ENCODE measurements at regions not wholly inside any gene's neighbourhood (a gene's known extent, or its start where the extent isn't known, plus 50 kb on each side); places are given as distances from the start of the nearest gene placed in this dataset.
"Not testable (repeated sequence)": the region's sequence is repeated elsewhere in the genome, so short reads cannot be mapped to it uniquely, and the experiment has no call there.

GRCh38 chr16:87044032-87044382 lies 273.2 kb downstream of the C16orf95 start:
- ATAC-seq: no peak
- Mint-ChIP-seq H3K27ac (peak overlapping the region in 1 of 2 donors; percentile 10), H3K9me3 (no peaks in the 10 kb centered on the region), H3K36me3 (no peaks in the 10 kb centered on the region)
- no peak for DNase-seq (ENCODE audit: low spot score in 2 of 2)

GRCh38 chr16:87044829-87045228 lies 272.4 kb downstream of the C16orf95 start:
- no peak for DNase-seq (ENCODE audit: low spot score in 2 of 2)
- no peaks in the 10 kb centered on the region for H3K36me3 Mint-ChIP-seq
- H3K9me3 Mint-ChIP-seq: peaks cover 0 to 4% of the 10 kb centered on the region in 2 donors
- H3K27ac Mint-ChIP-seq: no peak overlapping the region
- no peak for ATAC-seq

DNA sequence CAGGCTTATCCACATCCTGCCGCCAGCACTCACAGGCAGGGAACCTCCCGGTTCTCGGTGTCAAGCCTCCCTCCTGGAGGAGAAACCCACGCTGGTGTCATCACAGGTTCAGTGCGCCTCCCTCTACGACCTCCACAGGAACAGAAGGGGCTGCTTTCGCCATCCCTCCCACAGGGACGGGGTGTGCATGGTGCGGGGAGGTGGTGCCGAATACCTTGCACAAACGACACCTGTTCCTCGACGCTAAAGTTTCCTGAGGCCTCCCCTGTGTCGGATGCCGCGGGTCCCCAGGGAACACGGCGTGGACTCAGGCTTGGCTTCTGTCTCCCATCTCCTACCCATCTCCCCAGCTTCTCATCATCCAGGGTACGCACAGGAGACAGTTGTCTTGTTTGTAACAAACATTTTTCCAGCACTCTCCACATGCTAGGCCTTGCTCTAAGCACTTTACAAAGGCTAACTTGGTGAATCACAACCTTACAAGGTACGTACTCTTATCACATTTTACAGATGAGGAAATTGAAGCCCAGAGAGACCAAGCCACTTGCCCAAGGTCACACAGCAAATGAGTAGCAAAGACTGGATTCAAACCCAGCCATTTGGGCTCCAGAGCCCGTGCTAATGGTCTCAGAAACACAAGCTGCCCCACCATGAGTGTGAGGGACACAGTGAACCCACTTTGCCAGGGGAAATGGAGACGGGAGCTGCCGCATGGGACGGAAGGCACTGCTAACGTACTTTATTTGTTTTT lies 271.6 kb downstream of the C16orf95 start:
- DNase-seq (ENCODE audit: low spot score in 2 of 2) (no peak), ATAC-seq (no peak)
- H3K36me3 Mint-ChIP-seq: no peaks in the 10 kb centered on the region
- no peak overlapping the region for H3K27ac Mint-ChIP-seq
- H3K9me3 Mint-ChIP-seq: peaks cover 0 to 4% of the 10 kb centered on the region in 2 donors

GRCh38 chr16:87046235-87046634 lies 271.0 kb downstream of the C16orf95 start:
- no peak for ATAC-seq
- H3K27ac Mint-ChIP-seq: no peak overlapping the region
- H3K9me3 Mint-ChIP-seq: peaks cover 0 to 4% of the 10 kb centered on the region in 2 donors
- no peak for DNase-seq (ENCODE audit: low spot score in 2 of 2)
- H3K36me3 Mint-ChIP-seq: no peaks in the 10 kb centered on the region

- no peak overlapping the region for H3K27ac Mint-ChIP-seq
- DNase-seq (ENCODE audit: low spot score in 2 of 2) (no peak), ATAC-seq (no peak)
- H3K36me3 Mint-ChIP-seq: no peaks in the 10 kb centered on the region
- peaks cover 0 to 4% of the 10 kb centered on the region in 2 donors for H3K9me3 Mint-ChIP-seq
Observed at GRCh38 chr16:87047221-87048037, 269.8 kb downstream of the C16orf95 start.

GRCh38 chr16:87048038-87048729 lies 269.0 kb downstream of the C16orf95 start:
- no peaks in the 10 kb centered on the region for H3K36me3 Mint-ChIP-seq
- no peak overlapping the region for H3K27ac Mint-ChIP-seq
- DNase-seq (ENCODE audit: low spot score in 2 of 2): no peak
- no peak for ATAC-seq
- peaks cover 0 to 4% of the 10 kb centered on the region in 2 donors for H3K9me3 Mint-ChIP-seq

DNA sequence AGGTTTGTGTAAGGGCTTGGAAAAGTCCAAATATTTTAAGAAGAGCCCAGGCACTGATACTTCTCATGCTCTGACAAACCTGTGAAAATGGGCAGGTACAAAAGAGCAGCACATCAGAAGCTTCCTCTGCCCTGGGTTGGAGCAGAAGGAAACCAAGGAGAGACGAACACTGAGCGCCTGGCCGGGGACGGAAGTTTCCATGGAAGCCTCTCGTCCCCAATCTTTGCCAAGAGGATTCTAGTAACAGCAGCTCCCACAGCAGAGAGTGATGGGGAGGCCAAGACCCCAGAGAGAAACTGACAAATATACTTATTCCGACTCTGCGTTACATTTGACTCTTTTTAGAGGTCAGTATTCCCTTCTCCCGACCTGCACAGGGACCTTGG lies 268.5 kb downstream of the C16orf95 start:
- peaks cover 0 to 4% of the 10 kb centered on the region in 2 donors for H3K9me3 Mint-ChIP-seq
- ATAC-seq (no peak), DNase-seq (ENCODE audit: low spot score in 2 of 2) (no peak)
- no peak overlapping the region for H3K27ac Mint-ChIP-seq
- no peaks in the 10 kb centered on the region for H3K36me3 Mint-ChIP-seq

- not testable (repeated sequence) for H3K36me3 Mint-ChIP-seq; H3K27ac Mint-ChIP-seq; ATAC-seq; H3K9me3 Mint-ChIP-seq; DNase-seq (ENCODE audit: low spot score in 2 of 2)
Observed at GRCh38 chr16:87049216-87049615, 268.0 kb downstream of the C16orf95 start.

DNA sequence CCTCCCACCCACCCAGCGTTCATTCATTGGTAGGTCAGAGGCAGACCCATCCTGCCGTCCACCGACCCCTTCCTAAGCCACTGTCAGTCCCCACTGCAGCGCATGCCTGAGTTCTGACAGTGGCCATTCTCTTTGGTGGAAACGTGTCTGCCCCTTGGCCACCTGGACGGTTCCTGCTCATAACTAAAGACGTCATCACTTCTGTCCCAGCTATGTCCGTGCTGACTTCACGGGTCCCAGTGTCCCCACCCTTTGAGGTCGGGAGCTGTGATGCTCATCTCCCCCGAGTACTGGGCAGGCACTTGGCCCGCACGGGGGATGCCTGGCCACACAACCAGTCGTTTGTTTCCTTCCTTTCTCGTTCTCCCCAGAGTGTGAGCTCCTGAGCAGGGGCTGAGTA lies 267.1 kb downstream of the C16orf95 start:
- H3K9me3 Mint-ChIP-seq: peaks cover 3 to 4% of the 10 kb centered on the region in 2 donors
- peaks cover 0 to 4% of the 10 kb centered on the region in 2 donors for H3K36me3 Mint-ChIP-seq
- H3K27ac Mint-ChIP-seq: no peak overlapping the region
- ATAC-seq: no peak
- DNase-seq (ENCODE audit: low spot score in 2 of 2): no peak

DNA sequence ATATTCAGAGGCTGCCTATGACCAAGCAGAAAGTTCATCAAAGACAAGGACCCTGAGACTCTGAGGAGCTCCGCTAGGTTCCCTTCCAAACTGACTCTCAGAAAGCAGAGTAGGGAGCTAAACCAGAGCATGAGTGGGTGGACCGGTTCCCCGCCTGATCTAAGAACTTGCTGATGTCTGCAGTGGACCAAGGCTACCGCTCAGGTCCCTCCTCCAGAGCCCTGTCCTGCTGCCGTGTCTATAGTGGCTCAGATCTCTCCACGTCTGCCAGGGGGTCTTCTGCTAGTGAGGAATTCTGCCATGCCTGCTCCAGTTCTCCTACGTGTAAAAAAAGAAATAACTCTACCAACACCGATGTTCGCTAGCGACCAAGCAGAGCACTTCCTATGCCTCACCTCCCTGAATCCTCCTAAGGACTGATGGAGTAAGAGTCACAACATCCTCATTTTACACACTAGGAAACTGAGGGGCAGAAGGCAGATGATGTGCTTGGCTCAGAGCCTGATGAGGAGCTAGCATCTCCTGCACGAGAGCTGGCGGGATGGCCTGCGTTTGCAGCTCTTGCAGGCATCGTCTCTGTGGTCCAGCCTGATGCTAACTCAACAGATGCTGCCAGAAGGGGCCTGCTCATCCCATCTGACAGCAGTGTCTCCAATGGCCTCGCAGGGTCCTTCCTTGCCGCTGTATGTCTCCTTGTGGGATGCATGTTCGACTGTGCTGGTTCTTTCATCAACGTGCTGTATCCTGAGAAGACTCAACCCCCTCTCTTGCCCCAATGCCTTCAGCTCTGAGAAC lies 265.5 kb downstream of the C16orf95 start:
- DNase-seq (ENCODE audit: low spot score in 2 of 2): no peak
- peaks cover 3 to 4% of the 10 kb centered on the region in 2 donors for H3K9me3 Mint-ChIP-seq
- H3K36me3 Mint-ChIP-seq: peaks cover 0 to 4% of the 10 kb centered on the region in 2 donors

DNA sequence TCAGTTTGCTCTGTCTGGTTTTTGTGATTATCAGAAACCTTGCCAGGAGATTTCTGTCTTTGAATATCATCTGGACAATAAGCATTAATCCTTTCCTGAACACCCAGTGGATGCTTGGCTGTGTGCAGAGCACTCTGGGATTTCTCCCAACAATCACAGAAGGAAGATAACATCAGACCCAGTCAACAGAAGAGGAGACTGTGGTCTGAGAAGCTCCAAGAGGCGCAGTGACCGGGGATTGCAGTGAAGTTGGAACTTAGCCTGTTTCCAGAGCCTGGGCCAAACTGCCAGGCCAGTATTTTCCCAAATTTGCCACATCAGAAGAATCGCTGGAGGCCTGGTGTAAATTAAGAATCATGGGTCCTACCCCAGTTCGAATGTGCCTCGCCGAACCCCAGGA lies 264.7 kb downstream of the C16orf95 start:
- peaks cover 3 to 4% of the 10 kb centered on the region in 2 donors for H3K9me3 Mint-ChIP-seq
- peaks cover 0 to 4% of the 10 kb centered on the region in 2 donors for H3K36me3 Mint-ChIP-seq
- ATAC-seq: no peak
- no peak for DNase-seq (ENCODE audit: low spot score in 2 of 2)
- no peak overlapping the region for H3K27ac Mint-ChIP-seq

More for the DNA sequence above, 265.5 kb downstream of the C16orf95 start:
- H3K27ac Mint-ChIP-seq: no peak overlapping the region
- ATAC-seq: no peak

- peaks cover 0 to 4% of the 10 kb centered on the region in 2 donors for H3K36me3 Mint-ChIP-seq
- peaks cover 3 to 4% of the 10 kb centered on the region in 2 donors for H3K9me3 Mint-ChIP-seq
- H3K27ac Mint-ChIP-seq: no peak overlapping the region
- ATAC-seq: no peak
- no peak for DNase-seq (ENCODE audit: low spot score in 2 of 2)
Observed at GRCh38 chr16:87053016-87053982, 263.9 kb downstream of the C16orf95 start.

- no peak for DNase-seq (ENCODE audit: low spot score in 2 of 2)
- H3K9me3 Mint-ChIP-seq: peaks cover 3 to 4% of the 10 kb centered on the region in 2 donors
- peaks cover 0 to 4% of the 10 kb centered on the region in 2 donors for H3K36me3 Mint-ChIP-seq
- no peak for ATAC-seq
- no peak overlapping the region for H3K27ac Mint-ChIP-seq
Observed at GRCh38 chr16:87054154-87054553, 263.0 kb downstream of the C16orf95 start.

- Mint-ChIP-seq H3K27ac (no peak overlapping the region), H3K9me3 (peaks cover 0 to 3% of the 10 kb centered on the region in 2 donors)
Observed at GRCh38 chr16:87054856-87055255, 262.3 kb downstream of the C16orf95 start.

DNA sequence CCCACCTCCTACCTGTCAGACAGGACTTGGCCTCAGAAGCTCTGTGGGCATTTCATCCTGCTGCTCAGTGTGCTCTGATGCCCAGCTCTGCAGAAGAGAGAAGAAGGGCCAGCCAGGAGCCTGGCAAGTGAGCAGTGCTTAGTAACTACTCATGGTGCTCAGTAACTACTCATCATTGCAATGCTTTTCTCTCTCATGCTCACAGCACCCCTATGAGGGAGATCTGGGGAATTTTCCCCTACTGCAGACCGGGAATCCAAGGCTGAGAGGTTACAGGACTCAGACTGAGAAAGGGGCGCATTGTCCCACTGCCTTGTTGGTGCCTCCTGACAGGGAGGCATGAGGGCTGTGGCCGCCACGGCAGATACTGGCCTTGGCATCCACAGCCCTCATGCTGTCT lies 261.1 kb downstream of the C16orf95 start:
- ATAC-seq (no peak), DNase-seq (ENCODE audit: low spot score in 2 of 2) (no peak)
- Mint-ChIP-seq H3K9me3 (peaks cover 0 to 3% of the 10 kb centered on the region in 2 donors), H3K27ac (no peak overlapping the region), H3K36me3 (peaks cover 0 to 4% of the 10 kb centered on the region in 2 donors)

More at GRCh38 chr16:87054856-87055255, 262.3 kb downstream of the C16orf95 start:
- H3K36me3 Mint-ChIP-seq: peaks cover 0 to 4% of the 10 kb centered on the region in 2 donors
- ATAC-seq (no peak), DNase-seq (ENCODE audit: low spot score in 2 of 2) (no peak)

Measured in activated naive CD4-positive, alpha-beta T cell treated with anti-CD3 and anti-CD28 coated beads, Interleukin-2, amount 50 U/mL, for 72 hours (primary cell).